ENCODE measurements at regions not wholly inside any gene's neighbourhood (a gene's known extent, or its start where the extent isn't known, plus 50 kb on each side); places are given as distances from the start of the nearest gene placed in this dataset.

DNA sequence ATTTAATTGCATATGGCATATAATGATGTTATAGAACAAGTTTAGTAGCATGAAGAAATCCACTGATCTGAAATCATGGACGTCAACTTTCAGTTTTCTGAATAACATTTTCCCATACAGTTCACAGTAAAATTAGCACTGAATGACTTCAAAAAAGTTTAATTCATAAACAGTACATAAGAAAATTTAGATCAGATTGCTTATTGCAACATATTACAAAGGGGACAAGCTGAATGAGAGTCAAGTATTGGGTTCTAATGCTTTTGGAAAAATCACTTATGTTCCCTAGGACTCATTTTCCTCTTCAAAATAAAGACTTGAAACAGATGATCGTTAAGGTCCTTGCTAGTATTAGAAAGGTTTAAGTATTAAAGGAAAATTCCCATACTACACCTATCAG is 898.3 kb upstream of the INTU start:
- no peaks in the 10 kb centered on the region for H3K27me3 Mint-ChIP-seq
- H3K9me3 Mint-ChIP-seq: no peaks in the 10 kb centered on the region
- H3K27ac Mint-ChIP-seq: no peak overlapping the region
- intact Hi-C loops (cut with micrococcal nuclease): no loop called here
- H3K4me1 Mint-ChIP-seq: no peaks in the 10 kb centered on the region
- H3K36me3 Mint-ChIP-seq (ENCODE audit: low read depth): no peaks in the 10 kb centered on the region
- no peak for DNase-seq
- no peak overlapping the region for H3K4me3 Mint-ChIP-seq

DNA sequence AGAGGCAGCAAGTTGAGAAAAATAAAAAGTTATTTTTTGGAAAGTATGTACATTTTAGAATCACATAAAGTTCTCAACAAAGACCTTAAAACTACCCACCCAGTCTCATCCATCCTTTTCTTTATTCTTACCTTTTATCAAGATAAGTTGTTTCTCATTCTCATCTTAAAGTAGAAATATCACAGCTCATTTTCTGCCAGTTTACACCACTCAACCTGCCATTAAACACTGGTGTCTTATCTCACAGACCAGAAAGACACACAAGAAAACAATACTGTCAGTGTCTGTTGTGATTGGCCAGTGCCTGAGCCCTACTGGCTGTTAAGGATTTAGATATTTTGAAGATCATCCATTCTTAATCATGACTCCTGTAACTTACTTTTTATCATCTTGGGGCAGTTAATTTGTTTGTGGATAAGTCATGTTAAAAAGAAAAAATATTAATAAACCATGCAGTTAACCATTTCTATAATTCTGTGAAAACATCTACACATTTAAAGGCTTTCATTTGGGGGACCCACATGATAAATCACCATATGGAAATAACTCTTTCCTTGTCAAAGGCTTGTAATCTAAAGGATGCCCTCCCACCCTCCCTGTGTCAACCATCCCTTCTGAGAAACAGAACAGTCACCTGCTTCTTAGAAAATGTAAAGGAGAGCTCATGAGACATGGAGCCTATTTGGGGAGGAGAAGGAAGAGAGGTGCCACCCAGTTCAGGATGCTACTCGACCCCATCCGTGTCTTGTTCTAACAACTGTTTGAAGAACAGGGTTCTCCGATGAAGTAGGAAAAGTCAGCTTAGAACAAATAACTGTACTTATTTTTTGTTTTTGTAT is 897.2 kb upstream of the INTU start:
- no peaks in the 10 kb centered on the region for H3K27me3 Mint-ChIP-seq
- no peaks in the 10 kb centered on the region for H3K9me3 Mint-ChIP-seq
- no peak for DNase-seq
- H3K36me3 Mint-ChIP-seq (ENCODE audit: low read depth): no peaks in the 10 kb centered on the region
- no peak overlapping the region for H3K4me3 Mint-ChIP-seq
- H3K4me1 Mint-ChIP-seq: no peaks in the 10 kb centered on the region
- no peak overlapping the region for H3K27ac Mint-ChIP-seq
- intact Hi-C loops (cut with micrococcal nuclease): no loop called here

GRCh38 chr4:126736133-126736518 is 896.6 kb upstream of the INTU start:
- H3K4me3 Mint-ChIP-seq: no peak overlapping the region
- intact Hi-C loops (cut with micrococcal nuclease): no loop called here
- no peaks in the 10 kb centered on the region for H3K27me3 Mint-ChIP-seq
- H3K36me3 Mint-ChIP-seq (ENCODE audit: low read depth): no peaks in the 10 kb centered on the region
- no peaks in the 10 kb centered on the region for H3K4me1 Mint-ChIP-seq
- no peak overlapping the region for H3K27ac Mint-ChIP-seq
- no peaks in the 10 kb centered on the region for H3K9me3 Mint-ChIP-seq
- DNase-seq: no peak

DNA sequence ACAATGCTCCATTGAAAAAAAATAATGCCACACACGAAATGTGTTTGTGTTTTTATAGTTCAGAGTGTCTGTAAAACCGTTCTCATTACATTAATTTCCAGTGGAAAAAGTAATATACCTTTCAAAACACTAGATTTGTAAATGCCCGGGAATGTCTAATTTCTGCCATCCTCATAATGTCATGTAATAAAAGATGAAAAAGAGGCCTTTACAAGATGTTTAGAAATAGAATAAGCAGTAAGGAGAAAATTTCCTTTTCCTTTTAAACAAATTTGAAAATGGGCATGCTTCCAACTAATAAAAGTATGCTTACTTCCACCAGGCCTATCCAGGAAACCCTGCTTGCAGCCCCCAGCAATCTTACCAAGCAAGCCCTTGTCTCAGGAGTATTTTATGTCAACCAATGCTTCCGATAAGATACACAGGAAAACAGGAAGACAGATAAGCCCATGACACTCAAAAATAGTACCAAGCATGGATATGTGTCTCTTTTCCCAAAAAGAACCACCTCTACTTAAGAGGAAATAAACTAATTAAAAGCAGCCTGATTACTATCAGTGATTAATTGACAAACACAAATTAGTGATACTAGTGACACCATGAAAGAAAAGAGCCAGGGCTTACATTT is 894.7 kb upstream of the INTU start:
- no peaks in the 10 kb centered on the region for H3K36me3 Mint-ChIP-seq (ENCODE audit: low read depth)
- no peak overlapping the region for H3K27ac Mint-ChIP-seq

GRCh38 chr4:126738527-126738923 is 894.2 kb upstream of the INTU start:
- DNase-seq: no peak
- Mint-ChIP-seq H3K4me3 (no peak overlapping the region), H3K27me3 (no peaks in the 10 kb centered on the region), H3K36me3 (ENCODE audit: low read depth) (no peaks in the 10 kb centered on the region), H3K9me3 (no peaks in the 10 kb centered on the region), H3K4me1 (no peaks in the 10 kb centered on the region), H3K27ac (no peak overlapping the region)
- intact Hi-C loops (cut with micrococcal nuclease): no loop called here

More for the DNA sequence above, 894.7 kb upstream of the INTU start:
- Mint-ChIP-seq H3K4me1 (no peaks in the 10 kb centered on the region), H3K27me3 (no peaks in the 10 kb centered on the region), H3K4me3 (no peak overlapping the region), H3K9me3 (no peaks in the 10 kb centered on the region)
- intact Hi-C loops (cut with micrococcal nuclease): no loop called here
- DNase-seq: no peak

GRCh38 chr4:126738926-126739325 is 893.8 kb upstream of the INTU start:
- Mint-ChIP-seq H3K4me3 (no peak overlapping the region), H3K27ac (no peak overlapping the region), H3K9me3 (no peaks in the 10 kb centered on the region), H3K27me3 (no peaks in the 10 kb centered on the region), H3K4me1 (no peaks in the 10 kb centered on the region), H3K36me3 (ENCODE audit: low read depth) (no peaks in the 10 kb centered on the region)
- no peak for DNase-seq
- intact Hi-C loops (cut with micrococcal nuclease): no loop called here

GRCh38 chr4:126740687-126741086 is 892.1 kb upstream of the INTU start:
- no peak for DNase-seq
- intact Hi-C loops (cut with micrococcal nuclease): no loop called here
- no peak overlapping the region for H3K27ac Mint-ChIP-seq

DNA sequence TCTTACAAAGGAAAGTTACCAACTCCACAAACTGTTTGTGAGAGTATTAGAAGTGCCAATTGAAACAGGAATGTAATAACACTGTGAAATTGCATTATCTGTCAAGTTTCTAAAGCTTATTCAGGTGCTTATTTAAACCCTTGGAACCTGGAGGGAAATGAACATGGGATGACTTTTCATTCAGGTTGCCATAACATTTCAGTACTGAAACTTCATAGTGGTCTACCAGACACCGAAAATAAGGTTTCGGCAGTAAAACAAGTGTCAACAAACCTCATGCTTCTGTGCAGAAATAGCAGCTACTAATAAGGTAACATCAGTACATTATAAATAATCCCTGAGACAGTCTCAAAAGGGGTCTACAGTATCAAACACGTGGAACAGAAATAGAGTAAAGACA is 890.7 kb upstream of the INTU start:
- DNase-seq: no peak
- Mint-ChIP-seq H3K9me3 (no peaks in the 10 kb centered on the region), H3K36me3 (ENCODE audit: low read depth) (no peaks in the 10 kb centered on the region), H3K4me3 (no peak overlapping the region), H3K27ac (no peak overlapping the region), H3K27me3 (no peaks in the 10 kb centered on the region), H3K4me1 (no peaks in the 10 kb centered on the region)
- intact Hi-C loops (cut with micrococcal nuclease): no loop called here

More at GRCh38 chr4:126740687-126741086, 892.1 kb upstream of the INTU start:
- no peaks in the 10 kb centered on the region for H3K36me3 Mint-ChIP-seq (ENCODE audit: low read depth)
- H3K27me3 Mint-ChIP-seq: no peaks in the 10 kb centered on the region
- no peak overlapping the region for H3K4me3 Mint-ChIP-seq
- H3K9me3 Mint-ChIP-seq: no peaks in the 10 kb centered on the region
- H3K4me1 Mint-ChIP-seq: no peaks in the 10 kb centered on the region

GRCh38 chr4:126742885-126743284 is 889.9 kb upstream of the INTU start:
- Mint-ChIP-seq H3K4me3 (no peak overlapping the region), H3K4me1 (no peaks in the 10 kb centered on the region), H3K27ac (no peak overlapping the region), H3K27me3 (no peaks in the 10 kb centered on the region), H3K9me3 (no peaks in the 10 kb centered on the region), H3K36me3 (ENCODE audit: low read depth) (no peaks in the 10 kb centered on the region)
- intact Hi-C loops (cut with micrococcal nuclease): no loop called here
- DNase-seq: no peak

GRCh38 chr4:126748736-126749135 is 884.0 kb upstream of the INTU start:
- Mint-ChIP-seq H3K27me3 (no peaks in the 10 kb centered on the region), H3K4me1 (no peaks in the 10 kb centered on the region), H3K27ac (no peak overlapping the region), H3K36me3 (ENCODE audit: low read depth) (no peaks in the 10 kb centered on the region), H3K9me3 (no peaks in the 10 kb centered on the region), H3K4me3 (no peak overlapping the region)
- intact Hi-C loops (cut with micrococcal nuclease): no loop called here
- no peak for DNase-seq

GRCh38 chr4:126750723-126751122 is 882.0 kb upstream of the INTU start:
- Mint-ChIP-seq H3K9me3 (no peaks in the 10 kb centered on the region), H3K27ac (no peak overlapping the region), H3K27me3 (no peaks in the 10 kb centered on the region), H3K36me3 (ENCODE audit: low read depth) (no peaks in the 10 kb centered on the region), H3K4me3 (no peak overlapping the region), H3K4me1 (no peaks in the 10 kb centered on the region)
- DNase-seq: no peak
- intact Hi-C loops (cut with micrococcal nuclease): no loop called here

DNA sequence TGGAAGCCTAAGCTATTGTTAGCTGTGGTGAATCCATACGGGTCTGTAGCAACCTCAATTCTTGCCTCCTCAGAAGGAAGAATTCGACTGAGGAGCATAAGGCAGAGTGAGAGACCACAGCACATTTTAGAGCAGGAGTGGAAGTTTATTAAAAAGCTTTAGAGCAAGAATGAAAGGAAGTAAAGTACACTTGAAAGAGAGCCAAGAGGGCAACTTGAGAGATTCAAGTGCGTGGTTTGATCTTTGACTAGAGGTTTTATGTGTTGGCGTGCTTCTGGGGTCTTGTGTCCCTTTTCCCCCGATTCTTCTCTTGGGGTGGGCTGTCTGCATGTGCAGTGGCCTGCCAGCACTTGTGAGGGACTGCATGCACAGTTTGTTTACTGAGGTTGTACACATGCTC is 880.6 kb upstream of the INTU start:
- H3K27me3 Mint-ChIP-seq: no peaks in the 10 kb centered on the region
- no peaks in the 10 kb centered on the region for H3K36me3 Mint-ChIP-seq (ENCODE audit: low read depth)
- no peak overlapping the region for H3K4me3 Mint-ChIP-seq

DNA sequence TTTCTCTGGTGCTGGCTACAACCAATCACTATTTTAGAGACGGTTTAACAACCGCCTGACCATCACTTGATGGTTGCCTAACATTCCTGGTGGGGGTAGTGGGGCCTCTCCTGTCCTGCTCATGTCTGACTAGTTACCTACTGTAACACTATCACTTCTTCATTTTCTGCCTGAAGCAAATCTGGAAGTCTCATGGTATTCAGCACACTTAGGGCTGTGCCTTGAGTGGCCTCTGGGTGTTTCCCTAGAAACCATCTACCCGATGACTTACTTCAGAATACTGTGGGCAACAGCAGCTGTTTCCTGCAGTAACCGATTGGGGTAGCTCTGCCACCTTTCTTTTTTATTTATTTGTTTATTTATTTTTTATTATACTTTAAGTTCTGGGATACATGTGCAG is 880.1 kb upstream of the INTU start:
- H3K4me3 Mint-ChIP-seq: no peak overlapping the region
- DNase-seq: no peak
- H3K4me1 Mint-ChIP-seq: no peaks in the 10 kb centered on the region
- no peak overlapping the region for H3K27ac Mint-ChIP-seq
- no peaks in the 10 kb centered on the region for H3K9me3 Mint-ChIP-seq
- H3K36me3 Mint-ChIP-seq (ENCODE audit: low read depth): no peaks in the 10 kb centered on the region
- H3K27me3 Mint-ChIP-seq: no peaks in the 10 kb centered on the region
- intact Hi-C loops (cut with micrococcal nuclease): no loop called here

More for the DNA sequence above, 880.6 kb upstream of the INTU start:
- no peak for DNase-seq
- H3K9me3 Mint-ChIP-seq: no peaks in the 10 kb centered on the region
- H3K4me1 Mint-ChIP-seq: no peaks in the 10 kb centered on the region
- no peak overlapping the region for H3K27ac Mint-ChIP-seq
- intact Hi-C loops (cut with micrococcal nuclease): no loop called here

DNA sequence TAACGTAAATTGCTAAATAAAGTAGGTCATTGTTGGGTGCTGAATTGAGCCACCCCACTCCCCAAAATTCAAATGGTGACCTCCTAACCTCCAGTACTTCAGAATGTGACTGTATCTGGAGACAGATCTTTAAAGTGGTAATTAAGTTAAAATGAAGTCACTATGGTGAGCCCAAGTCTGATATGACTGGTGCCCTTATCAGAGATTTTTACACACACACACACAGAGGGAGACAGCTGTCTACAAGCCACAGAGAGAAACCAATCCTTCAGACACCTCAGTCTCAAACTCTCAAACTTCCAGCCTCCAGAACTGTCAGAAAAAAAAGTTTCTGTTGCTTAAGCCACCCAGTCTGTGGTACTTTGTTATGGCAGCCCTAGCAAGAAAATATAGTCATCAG is 879.2 kb upstream of the INTU start:
- intact Hi-C loops (cut with micrococcal nuclease): no loop called here
- Mint-ChIP-seq H3K27me3 (no peaks in the 10 kb centered on the region), H3K4me3 (no peak overlapping the region), H3K27ac (no peak overlapping the region), H3K36me3 (ENCODE audit: low read depth) (no peaks in the 10 kb centered on the region), H3K4me1 (no peaks in the 10 kb centered on the region), H3K9me3 (no peaks in the 10 kb centered on the region)
- no peak for DNase-seq

GRCh38 chr4:126755506-126755905 is 877.3 kb upstream of the INTU start:
- no peaks in the 10 kb centered on the region for H3K36me3 Mint-ChIP-seq (ENCODE audit: low read depth)

More at GRCh38 chr4:126755506-126755905, 877.3 kb upstream of the INTU start:
- Mint-ChIP-seq H3K27ac (no peak overlapping the region), H3K4me3 (no peak overlapping the region), H3K27me3 (no peaks in the 10 kb centered on the region), H3K9me3 (no peaks in the 10 kb centered on the region), H3K4me1 (no peaks in the 10 kb centered on the region)
- intact Hi-C loops (cut with micrococcal nuclease): no loop called here
- DNase-seq: no peak
